K562 (cell line): ENCODE measurements at regions not wholly inside any gene's neighbourhood (a gene's known extent, or its start where the extent isn't known, plus 50 kb on each side); places are given as distances from the start of the nearest gene placed in this dataset.

Experiments used
- ATAC-seq: fragments of 200-7000 bp; cut with Tn5 transposase; 3 replicates; pipeline ENCODE4 v1.9.1; 2020; ENCODE audit warnings: moderate library complexity
- BruUV-seq: library from RNA; stranded (reverse); fragments of 400-500 nt; replicated peaks from 2 replicates; lab custom pipeline; 2021; lab: Mats Ljungman, UMichigan
- CTCF ChIA-PET: fragments of 300-600 bp; formaldehyde crosslinking; extraction: SDS; loops from one replicate; lab custom pipeline; 2021; ENCODE audit warnings: low intra/inter-chr PET ratio; lab: Yijun Ruan, JAX
- POLR2A ChIA-PET: fragments of 300-600, 350-650 bp; sonication (Branson Sonifier 250); formaldehyde crosslinking; extraction: SDS; loops from one replicate; lab custom pipeline; 2021; ENCODE audit warnings: antibody characterized with exemption, inconsistent platforms; lab: Yijun Ruan, JAX
- DNase-seq, 4 experiments: peaks; one replicate each; pipeline versions ENCODE4 v3.0.0 to v3.0.0-alpha.2; 2011 to 2018; ENCODE audit warnings: low spot score in 3 of 4, mixed read lengths in 3 of 4; ENCODE audit errors: extremely low read depth in 1 of 4
- FAIRE-seq: peaks from 2 replicates; lab custom pipeline; 2011; peaks lifted over from hg19 to GRCh38; lab: Jason Lieb, UNC
- H2AFZ ChIP-seq: 2 replicates; pipeline ENCODE4 v1.6.0; 2011; ENCODE audit warnings: low read depth, low read length, control low read depth, inconsistent platforms
- H3K27ac ChIP-seq: fragments of 200-600 bp; 3 replicates; pipeline ENCODE4 v1.8.0; 2011; ENCODE audit warnings: low read depth, mild to moderate bottlenecking, control low read depth, inconsistent platforms, low read length, moderate library complexity, mixed read lengths; ENCODE audit errors: extremely low read depth
- H3K27me3 ChIP-seq, 2 experiments: fragments of 300-600 bp in 1 of 2; 2 replicates in 1 of 2; 3 replicates in 1 of 2; pipeline versions ENCODE4 v1.6.0 to v1.8.0; 2011; ENCODE audit warnings: inconsistent platforms in 2 of 2, low read length in 2 of 2, mild to moderate bottlenecking in 1 of 2, mixed read lengths in 1 of 2, moderate library complexity in 1 of 2; ENCODE audit not compliant: control insufficient read depth in 2 of 2, insufficient read depth in 2 of 2
- H3K36me3 ChIP-seq: fragments of 300-600 bp; 3 replicates; pipeline ENCODE4 v1.8.0; 2011; ENCODE audit warnings: mild to moderate bottlenecking, low read length, inconsistent platforms; ENCODE audit not compliant: control insufficient read depth, insufficient read depth
- H3K4me1 ChIP-seq, 2 experiments: fragments of 200-600 bp in 1 of 2; replicated peaks in 1 of 2; 2 replicates in 1 of 2; 3 replicates in 1 of 2; pipeline versions ENCODE4 v1.5.1 to v1.8.0; 2011; ENCODE audit warnings: inconsistent platforms in 2 of 2, low read length in 2 of 2, mild to moderate bottlenecking in 1 of 2, mixed read lengths in 1 of 2, moderate library complexity in 1 of 2; ENCODE audit not compliant: control insufficient read depth in 2 of 2, insufficient read depth in 2 of 2
- H3K4me2 ChIP-seq: 2 replicates; pipeline ENCODE4 v1.6.1; 2011; ENCODE audit warnings: low read length, control low read depth, inconsistent platforms, mixed read lengths; ENCODE audit not compliant: insufficient read depth
- H3K4me3 ChIP-seq: fragments of 200-600 bp; sonication (generic), shearing (Covaris generic); 2 replicates; pipeline ENCODE4 v1.5.1; 2016; ENCODE audit warnings: control low read depth, inconsistent platforms
- H3K79me2 ChIP-seq: fragments of 200-600 bp; 3 replicates; pipeline ENCODE4 v1.8.0; 2011; ENCODE audit warnings: low read length, inconsistent platforms; ENCODE audit not compliant: control insufficient read depth, insufficient read depth
- H3K9ac ChIP-seq, 2 experiments: 2 replicates each; pipeline versions ENCODE4 v1.6.0 to v1.6.1; 2011; ENCODE audit warnings: low read depth in 2 of 2, low read length in 2 of 2, control low read depth in 1 of 2, inconsistent platforms in 1 of 2, mild to moderate bottlenecking in 1 of 2, mixed read lengths in 1 of 2; ENCODE audit not compliant: insufficient read depth in 1 of 2
- H3K9me1 ChIP-seq: one replicate; pipeline ENCODE4 v1.6.0; 2011; ENCODE audit warnings: inconsistent platforms, mild to moderate bottlenecking, low read length, moderate library complexity; ENCODE audit not compliant: control insufficient read depth, insufficient read depth
- H3K9me3 ChIP-seq: replicated peaks from 2 replicates; pipeline ENCODE4 v1.5.1; 2011; ENCODE audit warnings: low read depth, low read length, inconsistent platforms; ENCODE audit not compliant: control insufficient read depth, insufficient read depth
- H4K20me1 ChIP-seq: replicated peaks from 2 replicates; pipeline ENCODE4 v1.6.1; 2011; ENCODE audit warnings: low read length, inconsistent platforms, mixed read lengths; ENCODE audit not compliant: control insufficient read depth, insufficient read depth
- C11orf30 ChIP-seq: fragments of 450-650 bp; IDR thresholded peaks from 2 replicates; pipeline ENCODE4 v1.6.1; 2016; ENCODE audit warnings: low read depth, mild to moderate bottlenecking
- CBX1 ChIP-seq: sonication (generic); IDR thresholded peaks from 2 replicates; pipeline ENCODE4 v1.6.1; 2016; ENCODE audit warnings: antibody characterized with exemption, low read depth, mild to moderate bottlenecking
- ETV5 ChIP-seq: sonication (generic); formaldehyde crosslinking; IDR thresholded peaks from 2 replicates; pipeline ENCODE4 v1.4.0; 2020; ENCODE audit warnings: low read depth, mild to moderate bottlenecking, missing genetic modification reagents
- YBX1 ChIP-seq: fragments of 450-650 bp; IDR thresholded peaks from 2 replicates; pipeline ENCODE4 v1.7.1; 2016; ENCODE audit warnings: mild to moderate bottlenecking
- WGBS: fragments of 100-300 bp; shearing (Covaris generic); methylation state at CpG from one replicate; pipeline ENCODE4 v1.1.6; 2016; ENCODE audit warnings: low coverage, mixed read lengths; ENCODE audit not compliant: insufficient coverage; ENCODE audit errors: missing lambda C conversion rate; 5-methylcytosine and 5-hydroxymethylcytosine counted together
- in situ Hi-C: fragments of 300-500 bp; cut with MboI; formaldehyde crosslinking; loops from 4 replicates; pipeline ENCODE4 v1.15.0; 2018; ENCODE audit warnings: inconsistent platforms, mixed read lengths
- intact Hi-C: fragments of 100-400 bp; cut with micrococcal nuclease; formaldehyde crosslinking; loops from 2 replicates; pipeline ENCODE4 v1.14.2; 2022
- TF ChIP-seq, protein P1 (sequence below), 2 experiments: IDR thresholded peaks in 1 of 2; conservative IDR thresholded peaks in 1 of 2; 2 replicates each; pipeline ENCODE4 v1.6.1; 2016; ENCODE audit warnings: low read depth in 2 of 2, mild to moderate bottlenecking in 1 of 2, missing compliant biosample characterization in 1 of 2, missing genetic modification characterization in 1 of 2, moderate library complexity in 1 of 2
- TF ChIP-seq, protein P2 (sequence below): fragments of 250-450 bp; sonication (Bioruptor Pico); IDR thresholded peaks from 2 replicates; pipeline ENCODE4 v1.4.0; 2020; ENCODE audit warnings: mild to moderate bottlenecking

DNA sequence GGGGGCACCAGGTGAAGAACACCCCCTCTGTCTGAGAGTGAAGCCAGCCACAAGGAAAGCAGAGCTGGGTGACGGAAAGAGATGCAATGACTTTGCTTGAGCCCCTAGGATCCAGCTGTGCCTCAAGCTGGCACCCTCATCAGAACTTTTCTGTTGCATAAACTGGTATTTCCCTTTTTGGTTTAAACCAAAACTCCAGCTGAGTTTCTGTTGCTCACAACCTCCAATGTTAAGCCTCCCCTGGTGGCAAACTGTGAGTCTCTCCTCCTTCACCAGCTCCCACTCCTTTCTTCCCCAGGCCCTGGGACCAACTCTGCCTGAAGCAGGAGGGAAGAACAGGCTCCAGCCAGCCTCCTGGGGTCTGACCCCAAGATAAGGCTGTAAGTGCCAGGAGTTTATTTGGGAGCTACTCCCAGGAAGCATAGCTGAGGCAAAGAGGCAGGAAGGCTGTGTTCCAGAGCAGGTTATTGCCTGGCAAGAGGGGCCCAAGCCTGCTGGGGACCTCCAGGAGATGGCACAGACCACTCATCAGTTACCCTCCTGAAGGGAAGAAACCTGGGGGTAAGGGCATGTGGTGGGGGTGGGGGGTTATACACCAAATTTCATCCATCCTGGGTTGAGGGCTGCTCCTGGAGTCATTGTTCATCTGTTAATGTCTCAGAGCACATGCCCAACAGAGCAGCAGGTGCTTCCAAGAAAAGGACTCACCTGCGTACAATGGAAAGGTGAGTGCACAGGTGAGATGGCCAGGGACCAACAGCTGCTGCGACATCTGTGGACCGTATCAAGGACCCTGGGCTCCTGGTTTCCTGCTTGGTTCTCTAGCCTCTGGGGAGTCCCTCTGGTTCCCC is 73.3 kb upstream of the NANOS1 start (continued):
- no peak for TF ChIP-seq CBX1

DNA sequence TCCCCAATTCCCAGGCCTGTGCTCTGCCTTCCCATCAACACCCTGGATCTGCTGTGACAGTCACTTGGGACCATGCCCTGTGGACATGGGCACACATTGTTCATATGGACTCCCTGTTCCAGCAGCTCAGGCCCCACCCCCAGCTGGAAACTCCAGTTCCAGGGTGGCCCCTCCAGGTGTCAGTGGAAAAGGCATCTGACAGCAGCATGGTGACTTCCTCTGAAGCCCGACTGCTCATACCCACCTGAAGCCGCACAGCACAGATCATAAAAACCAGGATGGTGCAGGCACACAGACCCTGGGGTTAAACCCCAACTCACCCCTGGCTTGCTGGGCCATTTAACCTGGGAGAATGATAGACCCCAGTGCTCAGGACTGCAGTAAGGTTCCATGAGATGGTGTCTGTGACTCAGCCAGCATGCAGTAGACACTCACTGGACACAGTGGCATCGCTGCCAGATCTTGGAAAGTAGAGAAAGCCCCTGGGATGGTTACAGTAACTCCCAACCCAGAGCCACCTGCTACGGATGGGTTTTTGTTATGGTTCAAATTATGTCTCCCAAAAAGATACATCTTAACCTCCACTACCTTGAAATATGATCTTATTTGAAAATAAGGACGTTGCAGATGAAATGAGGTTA is 72.6 kb upstream of the NANOS1 start:
- POLR2A ChIA-PET = no interaction called here
- Histone ChIP-seq H3K4me3 (no peak overlapping the region), H3K4me2 (no peak overlapping the region), H3K9ac (no peak overlapping the region), H3K9me1 (no peaks in the 10 kb centered on the region), H3K36me3 (no peaks in the 10 kb centered on the region), H2AFZ (no peak overlapping the region), H3K27me3 (peaks cover 0 to 43% of the 10 kb centered on the region in 2 experiments; a peak in 2 of 5 replicates), H3K9me3 (no peaks in the 10 kb centered on the region), H3K79me2 (no peaks in the 10 kb centered on the region), H3K4me1 (no peaks in the 10 kb centered on the region; a peak in 1 of 5 replicates), H4K20me1 (no peaks in the 10 kb centered on the region; the same call in 1 of the 2 replicates), H3K27ac (no peak overlapping the region)
- 0% methylated on average over 5 of the region's 5 CpGs for WGBS
- no TSS peak for BruUV-seq
- in situ Hi-C loops = no loop called here
- DNase-seq = no peak
- CTCF ChIA-PET = no interaction called here
- ATAC-seq = no peak
- intact Hi-C loops = no loop called here
- FAIRE-seq = no peak
- TF ChIP-seq, protein P1, sequence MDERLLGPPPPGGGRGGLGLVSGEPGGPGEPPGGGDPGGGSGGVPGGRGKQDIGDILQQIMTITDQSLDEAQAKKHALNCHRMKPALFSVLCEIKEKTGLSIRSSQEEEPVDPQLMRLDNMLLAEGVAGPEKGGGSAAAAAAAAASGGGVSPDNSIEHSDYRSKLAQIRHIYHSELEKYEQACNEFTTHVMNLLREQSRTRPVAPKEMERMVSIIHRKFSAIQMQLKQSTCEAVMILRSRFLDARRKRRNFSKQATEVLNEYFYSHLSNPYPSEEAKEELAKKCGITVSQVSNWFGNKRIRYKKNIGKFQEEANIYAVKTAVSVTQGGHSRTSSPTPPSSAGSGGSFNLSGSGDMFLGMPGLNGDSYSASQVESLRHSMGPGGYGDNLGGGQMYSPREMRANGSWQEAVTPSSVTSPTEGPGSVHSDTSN (CRISPR knock-in tag; IDR thresholded peaks at IDR 0.05; ENCODE audit: low read depth) = no peak
- TF ChIP-seq, protein P1 (tag; conservative IDR thresholded peaks at IDR 0.05; ENCODE audit: low read depth) = no peak
- TF ChIP-seq, protein P2, sequence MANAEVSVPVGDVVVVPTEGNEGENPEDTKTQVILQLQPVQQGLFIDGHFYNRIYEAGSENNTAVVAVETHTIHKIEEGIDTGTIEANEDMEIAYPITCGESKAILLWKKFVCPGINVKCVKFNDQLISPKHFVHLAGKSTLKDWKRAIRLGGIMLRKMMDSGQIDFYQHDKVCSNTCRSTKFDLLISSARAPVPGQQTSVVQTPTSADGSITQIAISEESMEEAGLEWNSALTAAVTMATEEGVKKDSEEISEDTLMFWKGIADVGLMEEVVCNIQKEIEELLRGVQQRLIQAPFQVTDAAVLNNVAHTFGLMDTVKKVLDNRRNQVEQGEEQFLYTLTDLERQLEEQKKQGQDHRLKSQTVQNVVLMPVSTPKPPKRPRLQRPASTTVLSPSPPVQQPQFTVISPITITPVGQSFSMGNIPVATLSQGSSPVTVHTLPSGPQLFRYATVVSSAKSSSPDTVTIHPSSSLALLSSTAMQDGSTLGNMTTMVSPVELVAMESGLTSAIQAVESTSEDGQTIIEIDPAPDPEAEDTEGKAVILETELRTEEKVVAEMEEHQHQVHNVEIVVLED (CRISPR knock-in tag) = no peak
- TF ChIP-seq YBX1 (no peak), C11orf30 (no peak), ETV5 (CRISPR knock-in tag) (no peak)
